Colon (tissue), 2 donors: ENCODE measurements at regions not wholly inside any gene's neighbourhood (a gene's known extent, or its start where the extent isn't known, plus 50 kb on each side); places are given as distances from the start of the nearest gene placed in this dataset.
"Not testable (repeated sequence)": the region's sequence is repeated elsewhere in the genome, so short reads cannot be mapped to it uniquely, and the experiment has no call there.

Experiments
- FAIRE-seq: peaks from 2 replicates; lab custom pipeline; 2012; peaks lifted over from hg19 to GRCh38; lab: Jason Lieb, UNC
- donor health status: control.
- donor health status: control.

DNA sequence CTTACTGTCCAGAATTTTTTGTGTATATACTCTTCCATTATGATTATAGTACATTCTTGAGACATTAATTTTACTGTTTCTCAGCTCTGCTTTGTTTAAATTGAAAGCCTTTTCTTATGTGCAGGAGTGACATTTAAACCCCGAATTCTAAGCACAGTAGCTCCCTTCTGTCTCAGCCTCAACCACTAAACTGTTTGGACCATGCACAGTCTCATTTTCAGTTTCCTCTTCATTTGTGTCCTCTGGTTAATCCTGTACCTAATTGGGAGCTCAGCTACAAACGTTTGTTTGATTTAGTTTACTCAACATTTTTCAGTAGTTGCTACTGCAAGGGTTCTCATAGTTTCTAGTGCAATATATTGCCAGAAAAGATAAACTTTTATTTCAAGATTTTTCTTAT, 206.3 kb downstream of the SLITRK5 start:
- no peak for FAIRE-seq

DNA sequence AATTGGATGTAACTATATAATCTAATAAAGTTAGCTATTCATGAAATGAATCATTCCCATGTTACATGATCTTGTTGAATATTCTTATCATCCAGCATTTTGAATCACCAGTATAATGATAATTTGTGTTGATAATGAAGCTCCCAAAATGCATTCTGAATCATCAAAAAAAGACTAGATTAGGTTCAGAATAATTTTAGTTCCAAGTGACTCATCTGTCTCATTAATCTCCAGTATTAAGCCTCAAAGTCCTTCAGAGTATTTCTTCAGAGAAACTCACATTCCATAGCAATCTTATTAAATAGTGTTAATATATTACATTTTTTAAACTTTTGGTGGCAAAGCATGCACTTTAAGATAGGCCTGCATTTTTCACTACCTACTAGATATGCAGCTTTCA, 207.5 kb downstream of the SLITRK5 start:
- no peak for FAIRE-seq

DNA sequence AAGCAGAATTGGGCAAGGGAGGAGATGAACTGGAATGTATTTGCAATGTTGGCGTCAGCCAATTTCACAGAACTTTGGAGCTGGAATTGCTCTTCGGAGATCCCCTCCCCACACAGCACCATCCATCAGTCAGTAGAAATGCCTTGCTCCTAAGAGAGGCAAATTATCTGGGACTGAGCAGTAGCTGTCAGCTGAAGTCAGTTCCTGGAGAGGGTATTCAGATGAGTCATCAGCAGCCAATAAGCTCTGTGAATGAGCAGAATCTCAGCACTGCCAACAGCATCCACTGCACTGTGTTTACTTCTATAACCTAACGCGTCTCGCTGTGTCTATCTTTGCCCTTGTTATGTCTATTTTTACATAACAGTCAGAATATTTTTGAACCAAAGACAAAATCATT, 213.7 kb downstream of the SLITRK5 start:
- FAIRE-seq: no peak

DNA sequence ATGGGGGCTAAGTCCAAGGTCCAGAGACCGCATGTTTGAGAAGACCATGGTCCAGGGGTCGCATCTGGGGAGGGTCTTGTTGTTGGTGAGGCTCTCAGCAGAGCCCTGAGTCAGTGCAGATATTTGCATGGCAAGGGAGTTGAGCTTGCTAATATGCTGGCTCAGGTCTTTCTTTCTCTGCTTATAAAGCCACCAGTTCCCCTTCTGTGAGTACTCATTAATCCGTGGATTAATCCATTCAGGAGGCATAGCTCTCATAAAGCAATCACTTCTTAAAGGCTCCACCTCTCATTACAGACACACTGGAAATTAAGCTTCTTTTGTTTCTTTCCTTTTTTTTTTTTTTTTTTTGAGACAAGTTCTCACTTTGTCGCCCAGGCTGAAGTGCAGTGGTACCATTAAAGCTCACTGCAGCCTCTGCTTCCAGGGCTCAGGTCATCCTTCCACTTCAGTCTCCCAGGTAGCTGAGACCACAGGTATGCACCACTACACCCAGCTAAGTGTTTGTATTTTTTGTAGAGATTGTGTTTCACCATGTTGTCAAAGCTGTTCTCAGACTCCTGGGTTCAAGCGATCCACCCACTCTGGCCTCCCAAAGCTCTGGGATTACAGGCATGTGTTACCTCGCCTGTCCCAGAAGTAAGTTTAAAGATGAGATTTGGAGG, 216.4 kb downstream of the SLITRK5 start:
- no peak for FAIRE-seq

DNA sequence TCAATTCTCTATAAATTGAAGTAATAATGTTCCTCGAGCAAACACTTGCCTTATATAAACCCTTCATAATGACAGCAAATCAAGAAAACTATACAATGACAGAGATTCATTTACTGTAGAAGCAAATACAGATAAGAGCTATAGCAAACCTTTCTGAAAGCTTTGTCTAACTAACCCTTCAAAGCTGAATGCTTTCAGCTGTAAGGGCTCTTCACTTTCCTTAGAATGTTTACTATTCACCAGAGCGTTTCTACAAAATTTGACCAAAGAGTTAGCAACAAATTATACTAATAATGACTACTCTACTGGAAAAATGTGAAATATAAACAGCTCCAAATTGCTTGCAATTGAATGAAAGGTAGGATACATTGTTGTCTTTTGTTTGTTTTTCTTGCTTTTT, 218.1 kb downstream of the SLITRK5 start:
- FAIRE-seq: no peak

DNA sequence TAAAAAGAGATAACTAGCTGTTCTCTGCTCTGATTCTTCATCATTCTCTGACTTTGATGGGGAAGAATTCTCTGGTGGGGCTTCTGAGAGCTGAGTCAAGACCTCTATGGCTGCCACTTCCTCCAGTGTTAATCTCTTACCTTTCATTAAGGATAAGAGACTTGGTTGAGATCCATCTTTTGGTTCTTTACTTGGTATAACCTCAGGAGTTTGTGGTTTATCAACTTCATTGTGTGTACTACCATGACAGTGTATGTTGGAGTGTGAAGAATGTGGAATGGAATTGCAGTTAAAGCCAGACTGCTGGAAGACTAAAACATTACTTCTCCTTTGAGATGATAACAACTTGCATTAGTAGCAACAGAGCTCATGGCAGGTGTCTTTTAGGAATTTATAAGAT, 222.0 kb downstream of the SLITRK5 start:
- no peak for FAIRE-seq

DNA sequence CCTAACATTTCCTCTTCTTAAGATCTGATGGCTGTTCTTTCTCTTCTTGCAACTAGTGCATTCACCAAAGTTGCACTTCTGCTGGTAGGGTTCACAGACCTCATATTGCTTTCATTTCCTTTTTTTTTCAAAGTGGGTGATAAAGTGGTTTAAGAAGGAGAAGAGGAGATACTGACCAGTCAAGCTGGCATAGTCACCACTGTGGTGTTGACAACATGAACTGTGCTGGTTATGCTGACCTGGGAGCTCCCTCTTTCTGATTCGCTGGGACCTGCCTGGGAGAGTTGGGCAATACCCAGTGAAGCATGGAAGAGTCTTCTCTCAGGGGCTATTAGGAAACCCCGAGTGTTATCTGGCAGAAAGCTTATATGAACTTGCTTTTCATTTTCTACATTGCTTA, 222.9 kb downstream of the SLITRK5 start:
- FAIRE-seq: no peak

DNA sequence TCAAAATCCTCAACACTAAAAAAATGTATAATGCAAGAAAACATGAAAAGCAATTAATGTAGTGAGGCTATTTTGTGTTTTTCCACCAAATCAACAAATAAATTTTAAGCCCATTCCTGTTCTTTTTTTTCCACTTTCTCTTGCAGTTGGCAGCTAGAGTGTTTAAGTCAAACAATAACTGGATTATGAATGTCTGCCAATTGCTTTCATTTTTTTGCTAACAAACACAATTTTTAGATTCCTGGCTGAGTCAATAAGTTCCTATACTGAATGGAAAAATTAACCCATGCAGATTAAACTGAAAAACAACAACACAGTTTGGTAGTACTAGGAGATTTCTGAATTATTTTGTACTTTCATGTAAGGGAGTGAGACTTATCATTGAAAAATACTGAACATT, 232.4 kb downstream of the SLITRK5 start:
- FAIRE-seq: no peak

DNA sequence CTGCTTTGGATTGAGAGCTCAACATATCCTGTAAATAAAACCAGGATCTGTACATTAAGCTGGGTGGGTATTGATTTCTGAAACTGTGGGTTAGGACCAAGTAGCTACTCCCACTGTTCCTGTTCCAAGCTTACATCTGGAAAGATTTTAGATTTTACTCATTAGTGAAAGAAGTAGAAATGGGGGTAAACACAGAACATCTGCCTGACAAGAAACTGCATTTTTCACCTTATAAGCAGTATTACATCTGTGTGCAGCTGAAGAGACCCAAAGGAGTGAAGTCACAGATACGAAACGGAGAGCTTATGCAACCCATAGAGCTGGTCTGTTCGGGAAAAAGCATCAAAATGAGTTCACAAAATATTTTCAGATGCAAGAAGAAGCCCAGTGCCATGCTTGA, 235.2 kb downstream of the SLITRK5 start:
- no peak for FAIRE-seq

DNA sequence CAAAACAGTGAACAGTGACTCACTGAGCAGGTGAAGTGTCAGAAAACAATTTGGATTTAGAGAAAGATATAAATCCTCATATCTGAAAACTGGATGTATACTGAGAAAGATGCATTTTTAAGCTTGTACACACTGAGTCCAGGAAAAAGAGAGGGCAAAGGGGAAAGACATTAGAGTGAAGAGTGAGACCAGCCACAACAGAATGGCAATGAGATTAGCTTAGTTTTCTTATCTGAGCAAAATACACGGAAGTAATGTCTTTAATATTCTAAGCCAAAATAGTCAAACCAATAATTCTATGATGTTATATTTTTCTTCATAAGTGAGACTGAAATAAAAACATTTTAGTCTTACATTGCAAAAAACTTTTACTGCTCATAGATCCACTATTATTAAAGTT, 236.0 kb downstream of the SLITRK5 start:
- FAIRE-seq: no peak

DNA sequence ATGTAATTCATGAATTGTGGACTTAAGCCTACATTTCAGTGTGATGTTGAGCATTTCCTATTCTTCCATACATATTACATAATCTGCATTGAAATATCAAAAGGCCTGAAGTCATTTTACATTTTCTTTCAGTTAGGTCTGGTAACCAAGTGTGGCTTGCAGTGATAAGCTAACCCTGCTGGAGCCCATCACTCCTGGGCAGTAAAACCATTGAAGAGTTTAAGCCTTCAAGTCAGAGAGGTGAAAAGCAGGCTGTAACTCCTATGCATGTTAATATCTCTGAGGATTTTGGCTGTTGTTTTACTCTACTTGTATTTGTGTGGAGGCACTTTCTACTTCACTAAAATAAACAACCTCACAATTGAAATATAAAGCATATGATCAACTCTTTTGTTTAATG, 248.8 kb downstream of the SLITRK5 start:
- FAIRE-seq: no peak

DNA sequence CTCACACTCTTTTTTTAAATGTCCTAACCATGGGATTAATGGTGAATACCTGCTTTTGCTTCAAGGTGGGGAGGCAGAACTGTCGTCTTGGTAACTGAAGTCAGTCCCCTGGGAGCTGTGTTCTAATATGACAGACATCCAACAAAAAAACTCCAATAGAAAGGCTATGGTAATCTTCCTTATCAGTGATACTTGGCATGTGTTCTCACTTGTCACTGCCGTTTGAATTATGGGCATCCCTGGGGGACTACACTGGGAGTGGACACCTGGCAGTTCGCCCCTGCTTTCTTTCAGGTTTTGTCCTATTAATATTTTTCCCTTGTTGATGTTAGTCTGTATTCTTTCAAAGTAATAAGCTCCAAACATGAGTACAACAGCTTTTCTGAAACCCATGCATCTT, 252.6 kb downstream of the SLITRK5 start:
- no peak for FAIRE-seq

DNA sequence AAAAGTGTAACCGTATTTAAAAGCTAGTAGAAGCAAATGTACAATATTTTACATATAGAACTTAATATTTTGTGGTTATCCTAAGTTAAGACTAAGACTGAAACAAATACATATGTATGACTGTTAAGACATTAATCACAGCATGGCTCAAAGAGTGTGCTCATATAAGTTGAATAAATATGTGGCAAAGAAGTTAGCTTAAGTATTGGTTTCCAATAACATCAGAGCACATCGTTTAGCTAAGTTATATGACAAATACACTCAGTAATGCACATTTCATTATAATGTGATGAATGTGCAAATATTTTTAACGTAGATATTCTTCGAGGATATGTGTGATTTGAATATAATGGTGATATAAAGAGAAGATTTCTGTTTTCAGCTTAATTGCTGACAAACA, 253.8 kb downstream of the SLITRK5 start:
- no peak for FAIRE-seq

DNA sequence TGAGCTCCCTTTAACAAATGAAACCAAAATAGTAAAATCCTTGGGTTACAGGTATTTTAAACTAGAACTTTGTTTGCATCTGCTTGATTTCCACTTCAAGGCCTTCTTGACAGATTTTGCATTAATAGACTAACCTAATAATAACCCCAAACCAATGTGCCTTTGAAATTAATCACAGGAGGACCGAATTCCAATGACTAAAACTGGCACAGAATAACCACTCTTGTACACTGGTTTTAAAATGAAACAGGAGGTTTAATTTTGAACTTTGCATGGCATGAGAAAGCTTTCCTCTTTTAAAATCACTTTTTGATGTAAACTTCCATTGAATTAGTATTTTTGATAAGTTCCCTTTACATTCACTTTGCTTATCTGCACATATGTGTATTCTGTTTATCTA, 269.6 kb downstream of the SLITRK5 start:
- FAIRE-seq: no peak

DNA sequence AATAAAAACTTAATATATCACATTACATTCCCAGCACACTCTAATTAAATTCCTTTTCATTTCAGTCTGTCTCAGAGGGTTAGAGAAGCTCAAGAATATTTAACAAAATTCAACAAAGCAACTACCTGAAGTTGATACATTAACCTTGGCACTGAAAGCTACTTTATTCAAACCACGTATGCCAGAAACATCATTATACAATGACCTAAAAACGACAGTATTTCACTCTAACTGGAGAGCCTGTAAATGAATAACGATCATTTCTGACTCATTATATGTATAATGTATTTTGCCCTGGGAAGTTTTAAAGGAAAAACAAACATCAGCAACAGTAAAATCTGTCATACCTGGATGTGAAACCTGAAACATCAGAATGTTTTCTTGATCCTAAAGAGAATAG, 270.1 kb downstream of the SLITRK5 start:
- no peak for FAIRE-seq

DNA sequence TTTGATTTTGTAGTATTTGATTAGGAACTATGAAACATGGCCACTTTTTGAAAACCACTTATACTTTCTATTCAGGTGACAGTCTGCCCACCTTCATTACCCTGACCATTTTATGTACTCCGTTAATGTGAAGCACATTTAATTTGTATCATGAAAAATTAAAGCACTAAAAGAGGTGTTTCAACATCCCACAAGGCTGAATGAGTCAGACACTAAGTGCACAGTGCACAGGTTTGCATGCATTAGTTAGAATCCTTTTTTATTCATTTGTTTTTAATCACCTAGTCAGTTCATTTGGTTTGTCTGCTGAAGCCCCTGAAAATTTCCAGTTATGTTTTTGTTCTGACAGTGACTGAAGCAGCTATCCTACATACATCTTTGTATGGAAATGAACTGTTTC, 271.0 kb downstream of the SLITRK5 start:
- FAIRE-seq: no peak

DNA sequence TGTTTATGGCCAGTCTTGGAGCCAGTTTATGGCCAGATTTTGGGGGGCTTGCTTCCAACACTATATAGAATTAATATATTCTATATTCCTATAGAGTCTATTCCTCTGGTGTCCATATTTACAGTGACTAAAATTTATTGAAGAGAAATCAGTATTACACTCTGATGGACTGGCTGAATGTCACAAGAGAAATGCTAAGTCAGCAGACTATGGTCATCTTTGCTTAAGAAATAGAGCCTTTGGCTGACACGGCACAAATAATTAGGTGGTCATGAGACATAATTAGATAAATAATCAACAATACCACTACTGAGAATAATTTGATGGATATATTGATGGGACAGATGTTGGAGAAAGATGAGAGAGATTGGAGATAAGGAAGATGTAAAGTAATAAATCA, 272.9 kb downstream of the SLITRK5 start:
- FAIRE-seq: no peak

DNA sequence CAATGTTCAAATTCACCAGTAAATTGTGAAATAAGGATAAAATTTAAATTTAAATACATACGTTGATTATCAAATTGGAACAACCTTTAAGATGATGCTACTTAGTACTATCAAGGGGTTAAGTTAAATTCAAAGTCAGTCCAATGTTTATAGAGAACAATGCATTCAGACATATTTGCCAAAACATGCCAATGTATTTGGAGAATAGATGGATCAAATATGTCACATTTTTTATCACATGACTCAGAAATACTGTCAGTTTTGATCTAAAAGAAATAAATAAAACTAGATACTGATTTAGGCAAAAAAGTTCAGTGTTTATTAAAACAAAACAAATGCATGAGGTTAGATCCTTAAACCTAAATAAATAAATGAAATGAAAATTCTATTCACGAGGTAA, 281.2 kb downstream of the SLITRK5 start:
- FAIRE-seq: no peak

DNA sequence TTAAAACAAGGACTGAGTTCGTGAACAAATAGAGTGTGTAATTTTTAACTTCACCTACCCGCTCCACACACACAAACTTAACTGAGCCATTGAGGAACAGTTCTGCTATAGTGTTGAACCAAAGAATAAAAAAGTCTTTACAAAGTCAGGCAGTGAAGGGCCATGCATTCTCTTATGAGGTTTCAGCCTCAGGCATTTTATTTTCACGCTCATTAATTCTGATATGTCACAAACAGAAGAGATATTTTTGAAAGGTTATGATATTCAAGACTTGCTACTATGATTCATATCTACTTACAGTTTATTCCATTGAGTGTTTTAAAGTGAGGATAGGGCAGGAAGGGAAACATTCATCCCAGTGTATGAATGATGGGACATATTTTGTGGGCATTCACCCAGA, 282.2 kb downstream of the SLITRK5 start:
- FAIRE-seq: no peak

DNA sequence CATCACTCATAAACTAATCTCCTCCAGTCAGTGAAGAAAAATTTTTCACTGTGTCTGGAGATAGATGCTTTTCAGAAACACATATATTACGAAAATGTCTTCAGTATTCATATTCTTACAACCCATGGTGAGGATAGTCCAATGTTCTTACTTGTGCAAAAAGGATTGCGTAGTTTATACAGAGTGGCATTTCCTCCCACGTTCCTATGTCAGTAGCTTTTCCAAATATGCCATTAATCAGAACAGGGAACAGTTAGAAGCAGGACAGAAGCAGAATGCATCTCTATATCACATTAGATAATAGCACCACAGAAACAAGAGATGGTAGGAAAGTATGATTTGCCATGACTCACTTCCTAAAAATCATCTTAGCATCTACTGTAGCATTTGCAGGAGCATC, 282.9 kb downstream of the SLITRK5 start:
- no peak for FAIRE-seq

DNA sequence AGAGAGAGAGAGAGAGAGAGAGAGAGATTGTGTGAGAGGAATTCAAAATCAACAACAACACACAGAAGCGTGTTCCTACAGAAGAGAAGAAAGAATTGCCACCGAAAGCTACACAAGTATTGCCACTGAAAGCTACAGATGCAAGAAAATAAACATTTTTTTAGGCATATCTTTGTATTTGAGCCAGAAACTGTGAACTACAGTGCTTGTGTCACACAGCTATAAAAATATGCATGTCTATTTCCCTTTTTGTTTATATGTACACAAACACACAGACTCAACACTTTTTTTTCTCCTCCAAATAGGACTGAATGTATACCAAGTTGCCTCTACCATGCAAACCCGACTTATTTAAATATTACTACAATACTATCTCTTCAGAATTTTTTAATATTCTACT, 290.4 kb downstream of the SLITRK5 start:
- no peak for FAIRE-seq

DNA sequence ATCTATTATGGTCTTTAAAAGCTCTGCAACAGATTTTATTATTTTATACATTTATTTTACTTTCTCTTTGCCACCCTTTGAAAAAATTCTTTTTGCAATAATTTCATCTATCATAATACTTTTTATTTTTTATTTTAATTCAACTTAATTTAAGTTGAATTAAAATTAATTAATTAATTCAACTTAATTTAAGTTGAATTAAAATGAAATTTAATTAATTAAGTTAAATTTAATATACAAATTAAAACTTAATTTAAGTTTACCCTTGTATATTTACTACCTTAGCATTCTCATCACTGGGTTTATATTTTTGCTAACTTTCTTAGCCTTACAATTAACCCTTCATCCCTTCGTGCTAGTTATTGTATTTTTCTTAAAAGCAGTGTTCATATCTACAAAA, 301.4 kb downstream of the SLITRK5 start:
- peak; percentile 61 for FAIRE-seq

DNA sequence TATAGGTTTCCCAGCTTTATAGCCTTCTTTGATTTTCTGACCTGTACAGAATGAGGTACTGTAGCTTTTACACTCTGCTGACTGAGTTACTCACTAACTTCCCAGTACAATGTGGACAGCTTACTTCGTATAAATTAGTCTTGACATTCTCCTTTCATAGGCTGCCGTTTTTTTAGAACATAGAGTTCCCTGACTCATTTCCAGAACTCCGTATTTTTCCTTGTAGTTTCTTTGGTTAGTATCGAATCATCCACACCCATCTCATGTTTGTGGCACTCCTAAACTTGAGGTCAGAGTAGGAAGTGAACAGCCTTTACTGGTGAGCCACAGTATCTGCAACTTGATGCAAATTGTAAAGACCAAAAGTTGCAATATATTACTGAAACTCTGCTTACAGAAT, 303.9 kb downstream of the SLITRK5 start:
- FAIRE-seq: no peak

DNA sequence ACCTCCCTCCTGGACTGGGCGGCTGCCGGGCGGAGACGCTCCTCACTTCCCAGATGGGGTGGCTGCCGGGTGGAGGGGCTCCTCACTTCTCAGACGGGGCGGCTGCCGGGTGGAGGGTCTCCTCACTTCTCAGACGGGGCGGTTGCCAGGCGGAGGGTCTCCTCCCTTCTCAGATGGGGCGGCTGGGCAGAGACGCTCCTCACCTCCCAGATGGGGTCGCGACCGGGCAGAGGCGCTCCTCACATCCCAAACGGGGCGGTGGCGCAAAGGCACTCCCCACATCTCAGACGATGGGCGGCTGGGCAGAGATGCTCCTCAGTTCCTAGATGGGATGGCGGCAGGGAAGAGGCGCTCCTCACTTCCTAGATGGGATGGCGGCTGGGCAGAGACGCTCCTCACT, 305.5 kb downstream of the SLITRK5 start:
- FAIRE-seq: not testable (repeated sequence)

DNA sequence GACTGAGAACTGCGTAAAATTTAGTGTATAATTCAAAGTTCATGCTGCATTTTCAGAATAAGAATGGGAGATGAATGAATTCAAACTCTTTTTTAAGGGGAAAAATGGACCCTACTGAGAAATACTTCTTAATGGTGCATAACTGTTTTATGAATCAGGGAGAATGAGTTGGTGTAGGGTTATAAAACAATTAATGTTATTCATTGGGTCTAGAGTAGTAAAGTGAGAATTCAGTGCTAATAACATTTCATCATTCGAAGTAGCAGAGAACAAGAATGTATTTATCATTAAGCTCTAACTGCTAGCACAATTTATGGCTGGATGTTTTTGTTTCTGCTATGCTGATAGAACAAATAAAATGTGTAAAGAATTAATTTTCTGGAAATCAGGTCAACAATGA, 310.2 kb downstream of the SLITRK5 start:
- no peak for FAIRE-seq
